HS-5 (cell line): ENCODE measurements at regions not wholly inside any gene's neighbourhood (a gene's known extent, or its start where the extent isn't known, plus 50 kb on each side); places are given as distances from the start of the nearest gene placed in this dataset.
"Not testable (repeated sequence)": the region's sequence is repeated elsewhere in the genome, so short reads cannot be mapped to it uniquely, and the experiment has no call there.

Experiments used
- DNase-seq: peaks from one replicate; pipeline ENCODE4 v3.0.0-alpha.2; 2012; ENCODE audit warnings: low read depth

- DNase-seq = no peak
Observed at GRCh38 chr4:75189711-75190335, 256.9 kb downstream of the PARM1 start.

GRCh38 chr4:75180790-75181776, 248.2 kb downstream of the PARM1 start:
- DNase-seq = no peak

DNA sequence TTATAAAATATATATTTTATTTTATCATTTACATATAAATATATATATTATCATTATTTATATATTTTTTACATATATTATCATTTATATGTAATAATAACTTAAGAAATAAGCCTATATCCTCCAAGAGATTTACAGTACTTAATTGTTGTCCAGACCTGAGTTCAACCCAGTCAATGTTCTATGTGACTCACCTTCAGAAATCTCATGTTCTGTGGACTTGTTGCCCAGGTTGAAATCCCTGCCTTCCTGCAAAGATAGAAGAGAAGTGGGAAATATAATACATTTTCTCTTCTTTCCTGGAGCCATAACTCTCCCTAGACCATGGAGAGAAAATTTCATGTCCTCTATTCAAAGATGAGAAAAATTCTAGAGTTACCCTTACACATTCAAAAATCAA, 247.3 kb downstream of the PARM1 start:
- no peak for DNase-seq

DNA sequence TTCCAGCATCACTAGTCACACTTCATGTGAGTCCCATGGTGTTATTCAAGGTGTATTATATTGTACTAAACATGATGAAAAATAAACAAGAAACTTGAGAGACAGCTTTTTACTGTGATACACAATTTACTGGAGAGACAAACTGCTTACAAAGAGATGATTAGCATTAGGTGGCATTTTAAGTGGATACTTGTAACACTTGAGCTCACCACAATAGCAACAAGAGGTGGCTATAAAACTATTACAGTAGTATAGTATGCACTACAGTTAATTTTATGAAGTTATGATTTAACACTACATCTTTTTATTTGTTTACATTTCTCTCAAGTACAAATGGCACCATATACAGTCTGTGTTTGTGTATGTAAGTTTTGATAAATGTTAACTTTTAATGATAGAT, 246.6 kb downstream of the PARM1 start:
- DNase-seq = no peak

DNA sequence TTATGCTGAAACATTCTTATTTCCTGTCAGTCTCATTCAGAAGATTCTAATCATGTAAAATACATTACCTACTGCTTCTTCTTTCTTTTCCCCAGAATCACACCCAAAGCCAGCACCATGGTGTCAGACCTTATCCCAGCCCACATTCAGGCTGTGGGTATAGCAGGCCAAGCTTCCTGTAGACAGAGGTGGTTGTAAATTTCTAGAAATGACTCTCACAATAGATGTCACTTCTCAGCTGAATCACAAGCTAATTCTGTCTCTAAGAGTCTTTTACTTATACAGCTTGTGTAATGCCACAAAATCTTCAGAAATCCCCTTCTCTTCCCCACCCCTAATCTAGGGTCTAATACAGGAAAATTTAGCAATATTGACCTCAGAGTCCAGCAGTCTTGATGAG, 239.6 kb downstream of the PARM1 start:
- no peak for DNase-seq

DNA sequence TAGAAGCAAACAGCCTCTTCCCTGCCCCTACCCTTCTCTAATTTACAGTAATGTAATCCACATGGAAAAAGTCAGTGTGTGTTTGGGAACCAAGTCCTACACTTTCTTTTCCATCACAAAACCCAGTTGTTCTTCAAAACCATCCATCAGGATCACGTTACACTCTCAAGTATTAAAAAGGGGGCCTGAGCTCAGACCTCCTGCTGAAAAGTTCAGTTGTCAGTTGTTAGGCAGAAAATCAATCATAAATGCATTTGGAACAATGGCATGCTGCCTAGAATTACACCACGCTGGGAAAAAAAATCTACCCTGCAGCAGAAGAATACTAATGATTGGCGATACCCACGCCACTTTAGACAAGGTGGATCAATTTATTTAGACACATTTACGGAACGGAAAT, 236.5 kb downstream of the PARM1 start:
- DNase-seq = no peak

GRCh38 chr4:75169020-75169419, 236.1 kb downstream of the PARM1 start:
- DNase-seq = no peak

GRCh38 chr4:75168548-75168947, 235.6 kb downstream of the PARM1 start:
- DNase-seq = no peak

- DNase-seq = not testable (repeated sequence)
Observed at GRCh38 chr4:75165100-75165499, 232.2 kb downstream of the PARM1 start.

DNA sequence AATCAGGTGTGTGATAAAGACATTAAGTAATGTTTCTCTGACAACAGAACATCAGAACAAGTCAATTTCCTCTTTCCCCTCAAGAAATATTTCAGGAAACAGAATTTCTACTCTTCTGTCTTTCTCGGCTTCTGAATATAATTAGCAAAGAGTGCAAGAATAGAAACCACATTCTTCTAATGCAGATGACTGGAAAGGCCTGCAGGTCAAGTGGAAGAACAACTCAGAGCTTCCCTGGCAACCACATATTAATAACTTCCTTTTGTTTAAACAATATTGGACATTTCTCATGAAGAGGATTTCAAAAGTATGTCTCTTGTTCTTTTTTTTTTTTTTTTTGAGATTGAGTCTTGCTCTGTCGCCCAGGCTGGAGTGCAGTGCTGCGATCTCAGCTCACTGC, 225.5 kb downstream of the PARM1 start:
- no peak for DNase-seq

- DNase-seq = no peak
Observed at GRCh38 chr4:75154994-75155393, 222.1 kb downstream of the PARM1 start.

DNA sequence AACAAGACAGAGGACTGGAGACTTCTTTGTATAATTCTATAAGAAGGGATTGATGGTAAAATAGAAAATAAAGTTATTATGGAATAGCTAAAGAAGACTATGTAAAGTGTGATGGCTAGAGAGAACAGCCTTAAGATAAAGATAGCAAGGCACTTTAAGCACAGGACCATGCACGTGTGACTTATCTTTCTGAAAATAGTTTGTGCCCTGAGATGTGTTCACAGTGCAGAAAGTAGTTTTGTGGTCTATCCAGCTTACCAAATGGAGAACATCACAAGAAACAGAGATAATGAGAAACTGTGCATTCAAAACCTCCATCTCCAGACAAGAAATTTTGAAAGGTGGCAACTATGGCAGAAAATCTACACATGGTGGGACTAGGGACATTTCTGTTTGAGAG, 213.3 kb downstream of the PARM1 start:
- DNase-seq = no peak

DNA sequence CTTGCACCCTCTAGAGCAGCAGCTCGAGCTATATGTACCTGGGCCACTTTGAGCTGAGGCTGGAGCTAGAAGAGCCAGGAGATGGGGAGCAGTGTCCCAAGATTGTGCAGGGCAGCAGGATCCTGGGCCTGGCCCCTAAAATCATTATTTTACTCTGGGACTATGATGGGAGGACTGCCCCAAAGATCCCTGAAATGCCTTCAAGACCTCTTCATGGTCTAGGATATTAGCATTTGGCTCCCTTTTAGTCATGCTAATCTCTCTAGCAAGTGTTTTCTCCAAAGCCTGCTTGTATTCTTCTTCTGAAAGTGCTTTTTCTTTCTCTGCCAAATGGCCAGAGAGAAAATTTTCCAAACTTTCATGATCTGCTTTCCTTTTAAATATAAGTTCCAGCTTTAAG, 211.6 kb downstream of the PARM1 start:
- no peak for DNase-seq

DNA sequence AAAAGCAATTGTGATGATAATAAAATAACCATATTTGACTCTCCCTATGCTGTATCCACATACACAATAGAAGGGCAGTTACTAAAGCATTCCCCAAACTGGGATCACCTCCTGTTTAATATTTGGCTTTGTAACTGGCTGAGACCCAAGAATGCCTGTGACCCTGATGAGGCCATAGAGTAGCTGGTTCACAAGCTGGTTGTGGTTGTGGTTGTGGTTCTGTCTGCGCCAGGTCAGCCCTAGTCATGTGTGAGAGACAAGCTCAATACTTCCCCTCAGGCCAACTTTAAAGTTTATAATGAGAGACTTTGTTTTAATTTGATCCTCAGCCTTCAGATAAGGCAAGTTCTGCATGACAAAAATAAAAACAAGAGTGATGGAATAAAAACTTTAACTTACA, 209.9 kb downstream of the PARM1 start:
- DNase-seq = peak; percentile 2

DNA sequence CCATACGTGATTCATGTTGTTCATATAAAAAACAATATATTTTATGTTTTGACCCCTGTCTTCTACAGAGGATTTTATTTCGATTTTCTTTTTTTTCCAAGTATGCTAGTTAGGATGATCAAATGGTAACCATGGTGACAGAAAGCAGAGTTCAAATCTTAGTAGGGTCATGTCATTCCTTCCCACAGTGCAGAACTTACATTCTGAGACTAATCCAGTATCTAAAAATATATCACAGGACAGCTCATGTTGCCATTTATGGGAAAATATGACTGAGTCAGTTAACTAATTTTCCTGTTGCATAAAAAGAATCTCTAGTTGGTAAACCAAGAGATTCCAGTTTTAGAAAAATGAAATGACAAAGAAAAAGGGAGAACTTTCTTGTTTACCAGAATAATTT, 209.5 kb downstream of the PARM1 start:
- peak; percentile 6 for DNase-seq

DNA sequence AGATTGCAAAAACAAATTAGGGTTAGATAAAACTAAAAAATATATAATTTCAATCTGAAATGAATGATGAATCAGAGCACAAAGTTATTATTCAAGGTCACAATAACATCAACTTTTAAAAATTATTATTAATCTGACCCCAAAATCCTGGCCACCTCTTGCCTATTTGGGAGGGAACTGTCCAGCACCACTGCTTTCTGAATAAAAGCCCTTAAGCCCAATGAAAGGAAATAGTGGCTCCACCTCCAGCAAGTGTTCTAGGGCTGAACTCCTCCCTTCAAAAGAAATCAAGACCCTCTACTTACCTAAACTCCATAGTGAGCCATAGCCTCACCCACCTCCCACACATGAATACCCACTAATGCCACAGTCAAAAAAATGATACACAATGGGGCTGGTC, 208.2 kb downstream of the PARM1 start:
- DNase-seq = no peak

DNA sequence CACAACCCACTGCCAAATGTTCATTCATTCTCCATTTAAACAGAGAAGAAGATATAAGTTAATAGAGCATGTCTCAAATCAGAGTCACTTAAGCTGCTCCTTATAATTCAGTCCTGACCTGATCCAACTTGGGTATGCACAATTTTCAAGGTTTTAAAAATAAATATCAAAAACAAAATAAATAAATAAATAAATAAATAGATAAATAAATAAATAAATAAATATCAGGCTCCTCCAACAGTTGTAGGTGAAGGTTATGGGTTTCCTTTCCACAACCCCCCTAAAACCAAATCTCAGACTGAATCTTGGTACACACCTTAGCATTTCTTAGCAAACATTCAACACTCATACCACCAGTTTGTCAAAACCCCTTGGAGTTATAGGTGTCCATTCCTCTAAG, 204.4 kb downstream of the PARM1 start:
- no peak for DNase-seq

DNA sequence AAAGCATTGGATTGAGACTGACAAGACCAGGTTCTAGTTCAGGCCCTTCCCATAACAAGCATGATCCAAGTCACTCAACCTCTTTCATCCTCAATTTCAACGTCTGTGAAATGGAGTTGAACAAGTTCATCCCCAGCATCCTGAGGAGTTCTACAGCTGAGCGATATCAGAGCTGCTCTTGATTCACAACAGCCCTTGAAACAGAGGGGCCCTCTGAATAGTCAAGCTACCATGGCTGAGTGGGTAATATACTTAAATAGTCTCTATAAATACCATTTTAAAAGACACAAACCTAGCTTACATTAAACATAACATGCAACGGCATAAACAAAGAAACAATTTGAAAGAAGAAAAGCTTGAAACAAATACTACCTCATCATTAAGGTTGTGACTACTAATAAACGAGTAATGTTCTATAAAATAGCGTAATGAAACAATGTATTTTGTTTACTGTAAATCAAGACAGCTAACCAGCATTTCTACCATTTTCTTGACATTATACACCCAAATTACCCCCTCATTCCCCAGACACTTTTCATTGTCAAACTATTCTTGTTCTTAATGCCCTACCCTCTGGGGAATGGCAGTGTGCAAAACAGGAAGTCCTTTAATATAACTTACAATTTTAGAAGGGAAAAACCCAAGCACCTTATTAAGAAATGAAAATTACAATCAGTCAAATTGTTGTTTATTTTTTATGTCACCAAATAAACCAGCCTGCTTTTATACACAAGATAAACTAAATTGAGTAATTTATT, 202.3 kb downstream of the PARM1 start:
- DNase-seq = no peak

GRCh38 chr4:75126870-75127269, 194.0 kb downstream of the PARM1 start:
- not testable (repeated sequence) for DNase-seq

GRCh38 chr4:75126058-75126457, 193.1 kb downstream of the PARM1 start:
- DNase-seq = no peak

GRCh38 chr4:75122424-75123014, 189.6 kb downstream of the PARM1 start:
- no peak for DNase-seq

DNA sequence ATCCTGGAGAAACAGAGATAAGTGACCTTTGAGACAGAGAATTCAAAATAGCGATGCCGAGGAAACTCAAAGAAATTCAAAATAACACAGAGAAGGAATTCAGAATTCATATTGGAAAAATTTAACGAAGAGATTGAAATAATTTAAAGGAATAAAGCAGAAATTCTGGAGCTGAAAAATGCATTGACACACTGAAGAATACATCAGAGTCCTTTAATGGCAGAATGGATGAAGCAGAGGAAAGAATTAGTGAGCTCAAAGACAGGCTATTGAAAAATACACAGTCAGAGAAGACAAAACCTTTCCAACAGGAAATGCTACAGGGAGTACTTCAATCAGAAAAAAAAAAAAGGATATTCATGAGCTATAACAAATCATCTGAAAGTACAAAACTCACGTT, 185.8 kb downstream of the PARM1 start:
- no peak for DNase-seq
